ENCODE measurements at regions not wholly inside any gene's neighbourhood (a gene's known extent, or its start where the extent isn't known, plus 50 kb on each side); places are given as distances from the start of the nearest gene placed in this dataset.

GRCh38 chr5:123813264-123813663 lies 301.3 kb downstream of the CSNK1G3 start:
- TF ChIP-seq POLR2A (IDR thresholded peaks at IDR 0.05) (no peak), CTCF (IDR thresholded peaks at IDR 0.05) (no peak)
